HUDEP-2 (cell line): ENCODE measurements at regions not wholly inside any gene's neighbourhood (a gene's known extent, or its start where the extent isn't known, plus 50 kb on each side); places are given as distances from the start of the nearest gene placed in this dataset.
"Not testable (repeated sequence)": the region's sequence is repeated elsewhere in the genome, so short reads cannot be mapped to it uniquely, and the experiment has no call there.

Experiments used
- DNase-seq, 76 experiments: peaks; one replicate each; lab custom pipeline; 2025; ENCODE audit not compliant: unreplicated experiment in 76 of 76; lab: John Stamatoyannopoulos, UW

- no peak for DNase-seq
Observed at GRCh38 chr5:126117044-126117443, 306.2 kb upstream of the GRAMD2B start.

GRCh38 chr5:126119887-126120442, 303.2 kb upstream of the GRAMD2B start:
- no peak for DNase-seq

GRCh38 chr5:126120939-126121338, 302.3 kb upstream of the GRAMD2B start:
- DNase-seq: no peak

DNA sequence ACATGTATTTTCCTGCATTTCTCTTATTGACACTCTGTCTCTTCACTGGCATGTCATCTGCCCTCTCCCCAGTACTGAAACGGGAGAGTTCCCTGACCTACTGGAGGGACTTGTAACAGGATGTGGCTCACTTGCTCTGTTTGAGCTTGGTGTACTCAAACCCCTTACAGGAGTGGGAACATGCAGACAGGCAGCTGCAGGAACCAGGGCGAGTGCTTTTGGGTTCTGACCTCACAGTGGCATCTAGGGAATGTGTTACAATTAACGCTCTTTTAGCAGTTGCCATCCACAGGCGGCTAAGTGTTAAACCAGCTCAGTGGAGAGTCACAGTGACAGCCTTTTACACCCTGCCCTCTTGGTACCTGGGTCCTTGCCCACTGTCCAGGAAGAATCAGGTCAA, 300.3 kb upstream of the GRAMD2B start:
- no peak for DNase-seq

DNA sequence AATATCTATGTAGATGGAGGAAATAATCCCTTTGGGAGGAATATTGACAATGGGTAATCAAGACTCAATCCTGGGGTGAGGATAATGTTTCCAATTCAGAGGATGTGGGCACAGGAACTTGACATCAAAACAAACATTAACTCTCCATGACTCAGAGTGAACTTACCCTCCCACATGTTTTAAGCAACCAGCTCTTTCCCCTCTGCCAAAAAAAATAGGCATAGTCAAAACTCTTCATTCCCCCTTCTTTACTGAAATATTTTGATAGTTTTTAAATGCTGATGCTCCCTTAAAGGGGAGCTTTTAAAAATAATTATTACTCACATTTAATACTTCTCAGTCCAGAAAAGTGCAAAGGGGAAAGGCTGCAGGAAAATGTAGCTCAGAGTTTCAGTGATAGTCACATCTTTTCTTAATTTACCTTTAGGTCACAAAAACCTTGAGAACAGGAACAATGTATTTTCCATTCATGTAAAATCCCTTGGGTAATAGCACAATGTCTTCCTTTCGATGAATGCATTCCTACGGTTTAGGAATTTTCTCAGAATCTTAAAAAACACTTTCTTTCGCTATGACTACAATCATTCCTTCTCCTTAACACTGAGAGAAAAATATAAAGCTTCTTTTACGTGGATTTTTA, 298.4 kb upstream of the GRAMD2B start:
- no peak for DNase-seq

DNA sequence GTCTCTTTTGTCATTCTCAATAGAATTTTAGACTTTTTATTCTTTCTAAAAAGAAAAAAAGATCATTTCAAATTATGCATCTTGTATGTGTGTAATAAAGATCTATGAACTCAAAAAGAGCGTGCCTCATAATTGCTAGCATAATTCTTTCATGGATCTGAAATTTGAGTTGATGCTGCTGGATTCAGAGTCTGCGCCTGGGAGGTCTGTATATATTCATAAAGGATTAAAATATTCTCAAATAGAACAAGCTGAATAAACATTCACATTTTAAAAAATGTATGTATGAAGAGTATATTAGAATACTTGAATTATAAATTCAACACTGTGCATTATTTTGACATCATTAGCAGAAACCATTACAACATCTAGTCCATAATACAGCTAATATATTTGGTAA, 297.8 kb upstream of the GRAMD2B start:
- DNase-seq: no peak

DNA sequence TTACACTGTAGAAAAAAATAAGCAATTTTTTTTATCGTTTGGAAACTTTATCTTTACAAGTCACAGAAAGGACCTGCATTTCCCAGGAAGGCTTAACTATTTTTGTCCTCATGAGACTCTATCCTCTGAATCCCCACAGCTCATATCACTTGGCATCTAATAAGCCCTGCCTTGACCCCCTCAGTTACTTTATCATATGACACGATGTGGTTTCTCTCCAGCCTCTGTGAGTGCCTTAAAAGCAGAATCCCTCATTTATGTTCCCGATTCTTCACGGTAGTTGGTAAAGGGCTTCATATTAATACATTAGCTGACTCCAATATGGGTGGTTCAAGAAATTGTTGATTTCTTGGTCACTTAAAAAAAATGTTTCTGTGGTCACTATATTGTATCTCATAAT, 296.6 kb upstream of the GRAMD2B start:
- DNase-seq: no peak

- not testable (repeated sequence) for DNase-seq
Observed at GRCh38 chr5:126127371-126127770, 295.8 kb upstream of the GRAMD2B start.

DNA sequence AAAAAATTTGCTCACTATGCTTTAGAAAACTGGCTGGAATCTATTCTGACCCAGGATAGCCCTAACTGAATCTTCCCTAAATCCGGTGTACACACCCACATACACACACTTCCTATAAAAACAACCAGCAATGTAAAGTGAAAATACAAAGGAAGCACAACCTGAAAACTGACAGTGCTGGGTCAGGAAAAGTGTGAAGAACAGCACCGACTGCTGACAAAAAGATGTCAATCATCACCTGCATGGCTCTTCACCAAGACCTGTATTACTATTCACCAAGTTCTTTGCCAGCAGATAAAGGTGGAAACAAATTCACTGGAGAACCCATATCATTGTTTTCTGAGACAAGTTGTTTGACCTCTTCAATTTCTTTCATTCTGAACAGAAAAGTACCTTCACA, 293.8 kb upstream of the GRAMD2B start:
- no peak for DNase-seq

GRCh38 chr5:126133424-126133823, 289.8 kb upstream of the GRAMD2B start:
- DNase-seq: no peak

- DNase-seq: no peak
Observed at GRCh38 chr5:126137891-126138280, 285.3 kb upstream of the GRAMD2B start.

DNA sequence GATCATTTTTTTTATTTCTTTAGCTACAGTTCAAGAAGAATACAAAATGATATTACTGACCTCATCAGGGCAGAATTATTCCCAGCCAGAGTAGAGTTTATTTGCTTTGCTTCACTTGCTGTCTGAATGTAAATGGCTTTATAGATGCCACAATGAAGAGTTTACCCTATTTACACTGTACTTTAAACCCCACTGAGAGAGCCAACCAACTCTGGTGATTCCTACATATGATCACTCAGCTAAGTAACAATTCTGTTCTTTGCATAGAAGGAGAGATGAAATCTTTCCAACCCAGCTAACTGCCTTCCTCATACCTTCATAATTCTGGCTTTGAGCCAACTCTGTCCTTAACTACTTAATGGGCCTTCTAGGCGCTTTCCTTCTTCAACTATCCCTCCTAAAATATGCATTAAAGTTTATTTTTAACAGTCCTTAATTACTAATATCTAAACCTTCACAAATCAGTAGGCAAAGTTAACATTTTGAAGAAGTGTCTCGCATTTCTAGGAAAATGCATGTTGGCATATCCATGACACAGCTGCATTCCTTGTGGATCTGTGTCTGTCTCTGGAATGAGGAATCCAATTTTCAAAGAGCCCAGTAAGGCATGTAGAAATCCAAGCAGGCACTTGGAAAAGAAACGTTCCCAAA, 284.8 kb upstream of the GRAMD2B start:
- DNase-seq: no peak

GRCh38 chr5:126139086-126139485, 284.1 kb upstream of the GRAMD2B start:
- no peak for DNase-seq

GRCh38 chr5:126139773-126140172, 283.4 kb upstream of the GRAMD2B start:
- no peak for DNase-seq

DNA sequence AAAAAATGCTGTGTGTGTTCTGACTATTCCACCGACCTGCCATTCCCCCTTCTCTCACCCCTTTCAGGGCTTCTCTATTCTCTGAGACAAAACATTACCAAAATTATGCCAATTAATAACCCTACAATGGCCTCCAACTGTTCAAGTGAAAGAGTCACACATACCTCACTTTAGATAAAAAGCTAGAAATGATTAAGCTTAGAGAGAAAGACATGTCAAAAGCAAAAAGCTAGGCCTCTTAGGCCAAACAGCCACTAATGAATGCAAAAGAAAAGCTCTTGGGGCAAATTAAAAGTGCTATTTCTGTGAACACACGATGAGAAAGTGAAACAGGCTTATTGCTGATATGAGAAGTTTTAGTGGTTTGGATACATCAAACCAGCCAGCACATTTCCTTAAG, 279.6 kb upstream of the GRAMD2B start:
- no peak for DNase-seq

DNA sequence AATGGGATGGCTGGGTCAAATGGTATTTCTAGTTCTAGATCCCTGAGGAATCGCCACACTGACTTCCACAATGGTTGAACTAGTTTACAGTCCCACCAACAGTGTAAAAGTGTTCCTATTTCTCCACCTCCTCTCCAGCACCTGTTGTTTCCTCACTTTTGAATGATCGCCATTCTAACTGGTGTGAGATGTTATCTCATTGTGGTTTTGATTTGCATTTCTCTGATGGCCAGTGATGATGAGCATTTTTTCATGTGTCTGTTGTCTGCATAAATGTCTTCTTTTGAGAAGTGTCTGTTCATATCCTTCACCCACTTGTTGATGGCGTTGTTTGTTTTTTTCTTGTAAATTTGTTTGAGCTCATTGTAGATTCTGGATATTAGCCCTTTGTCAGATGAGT, 272.9 kb upstream of the GRAMD2B start:
- DNase-seq: not testable (repeated sequence)

GRCh38 chr5:126155298-126155697, 267.9 kb upstream of the GRAMD2B start:
- DNase-seq: not testable (repeated sequence)

DNA sequence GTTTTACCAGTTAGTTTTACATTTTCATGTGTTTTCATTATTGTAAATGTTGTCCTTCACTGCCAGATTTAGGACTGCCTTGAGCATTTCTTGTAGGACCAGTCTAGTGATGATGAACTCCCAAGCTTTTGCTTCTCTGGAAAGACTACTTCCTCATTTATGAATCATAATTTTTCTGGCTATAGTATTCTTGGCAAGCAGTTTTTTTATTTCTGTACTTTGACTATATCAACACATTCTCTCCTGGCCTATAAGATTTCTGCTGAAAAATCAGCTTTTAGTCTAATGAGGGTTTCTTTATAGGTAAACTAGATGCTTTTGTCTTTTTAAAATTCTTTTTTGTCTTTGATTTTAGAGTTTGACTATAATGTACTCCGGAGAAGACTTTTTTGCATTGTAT, 256.8 kb upstream of the GRAMD2B start:
- no peak for DNase-seq

DNA sequence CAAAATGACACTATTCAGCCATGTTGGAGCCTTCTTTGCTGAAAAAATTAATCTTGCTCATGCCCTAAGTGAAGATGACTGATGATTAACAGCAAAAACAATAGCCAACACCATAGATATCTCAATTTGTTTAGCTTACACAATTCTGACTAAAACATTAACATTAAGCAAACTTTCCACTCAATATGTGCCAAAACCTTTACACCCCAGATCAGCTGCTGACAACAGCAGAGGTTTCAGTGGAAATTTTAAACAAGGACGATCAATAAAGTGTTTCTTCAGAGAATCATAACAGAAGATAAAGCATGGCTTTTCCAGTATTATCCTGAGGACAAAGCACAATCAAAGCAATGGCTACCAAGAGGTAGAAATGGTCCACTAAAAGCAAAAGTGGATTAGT, 254.4 kb upstream of the GRAMD2B start:
- no peak for DNase-seq

GRCh38 chr5:126171916-126172315, 251.3 kb upstream of the GRAMD2B start:
- no peak for DNase-seq

GRCh38 chr5:126172812-126173211, 250.4 kb upstream of the GRAMD2B start:
- no peak for DNase-seq

DNA sequence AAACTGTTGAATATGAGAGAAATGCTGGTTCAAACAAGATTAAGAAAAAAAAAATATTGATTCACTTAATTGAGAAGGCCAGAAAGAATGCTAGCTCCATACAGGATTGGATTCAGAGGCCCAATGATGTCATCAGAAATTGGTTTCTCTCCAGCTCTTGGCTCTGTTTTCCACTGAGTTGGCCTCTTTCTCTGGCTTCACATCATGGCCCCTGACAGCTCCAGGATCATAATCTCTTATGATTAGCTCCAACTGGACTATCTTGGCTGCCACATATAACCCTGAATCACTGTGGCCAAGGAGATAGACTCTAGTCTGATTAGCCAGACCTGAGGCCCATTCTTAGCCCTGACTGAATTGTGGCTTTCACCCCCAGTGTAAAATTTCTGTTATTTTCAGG, 244.7 kb upstream of the GRAMD2B start:
- no peak for DNase-seq
